HepG2 (cell line): ENCODE measurements at regions not wholly inside any gene's neighbourhood (a gene's known extent, or its start where the extent isn't known, plus 50 kb on each side); places are given as distances from the start of the nearest gene placed in this dataset.
A peak's percentile ranks its signal among the peaks of the same experiment; 100 is the strongest.

Experiments
- ATAC-seq: fragments of 200-7000 bp; cut with Tn5 transposase; 3 replicates; pipeline ENCODE4 v1.9.1; 2020; ENCODE audit warnings: mild to moderate bottlenecking, moderate library complexity
- BruUV-seq: library from RNA; stranded (reverse); fragments of 400-500 nt; replicated peaks from 2 replicates; lab custom pipeline; 2021; lab: Mats Ljungman, UMichigan
- CTCF ChIA-PET: fragments of 300-600 bp; formaldehyde crosslinking; extraction: SDS; loops from one replicate; lab custom pipeline; 2021; ENCODE audit warnings: low total read pairs, inconsistent platforms, low intra/inter-chr PET ratio; lab: Yijun Ruan, JAX
- POLR2A ChIA-PET: fragments of 350-600 bp; sonication (Branson Sonifier 250); formaldehyde crosslinking; loops from one replicate; lab custom pipeline; 2020; ENCODE audit warnings: antibody characterized with exemption, inconsistent platforms; lab: Yijun Ruan, JAX
- DNase-seq: peaks from one replicate; pipeline ENCODE4 v3.0.0-alpha.2; 2015; ENCODE audit warnings: low spot score
- FAIRE-seq: peaks from 3 replicates; lab custom pipeline; 2011; peaks lifted over from hg19 to GRCh38; lab: Jason Lieb, UNC
- H2AFZ ChIP-seq: one replicate; pipeline ENCODE4 v1.6.1; 2011; ENCODE audit warnings: low read length, inconsistent platforms
- H3K27ac ChIP-seq: fragments of 300-600 bp; 3 replicates; pipeline ENCODE4 v1.8.0; 2011; ENCODE audit warnings: mixed run types, mild to moderate bottlenecking, mixed read lengths, low read length, inconsistent platforms; ENCODE audit not compliant: insufficient read depth; ENCODE audit errors: extremely low read length
- H3K27me3 ChIP-seq, 2 experiments: fragments of 200-600 bp in 1 of 2; 2 replicates in 1 of 2; 3 replicates in 1 of 2; pipeline versions ENCODE4 v1.6.0 to v1.8.0; 2011; ENCODE audit warnings: low read length in 2 of 2, mild to moderate bottlenecking in 2 of 2, moderate library complexity in 2 of 2, inconsistent platforms in 1 of 2; ENCODE audit not compliant: insufficient read depth in 2 of 2, control insufficient read depth in 1 of 2
- H3K36me3 ChIP-seq, 2 experiments: fragments of 200-600 bp in 1 of 2; replicated peaks in 1 of 2; 2 replicates in 1 of 2; 3 replicates in 1 of 2; pipeline versions ENCODE4 v1.5.1 to v1.8.0; 2011; ENCODE audit warnings: low read length in 2 of 2, inconsistent platforms in 1 of 2; ENCODE audit not compliant: insufficient read depth in 2 of 2, control insufficient read depth in 1 of 2
- H3K4me1 ChIP-seq: 2 replicates; pipeline ENCODE4 v1.5.1; 2012; ENCODE audit warnings: low read length, inconsistent platforms; ENCODE audit not compliant: insufficient read depth
- H3K4me2 ChIP-seq: 2 replicates; pipeline ENCODE4 v1.6.0; 2011; ENCODE audit warnings: low read depth, low read length, inconsistent platforms
- H3K4me3 ChIP-seq, 3 experiments: fragments of 200-600 bp in 1 of 3; sonication (generic), shearing (Covaris generic) in 1 of 3; replicated peaks in 1 of 3; 2 replicates each; pipeline ENCODE4 v1.5.1; 2011 to 2016; ENCODE audit warnings: low read length in 3 of 3, inconsistent platforms in 2 of 3, low read depth in 2 of 3, mild to moderate bottlenecking in 2 of 3, control low read depth in 1 of 3, mixed read lengths in 1 of 3; ENCODE audit not compliant: insufficient read depth in 1 of 3
- H3K79me2 ChIP-seq: one replicate; pipeline ENCODE4 v1.6.1; 2011; ENCODE audit warnings: low read length, inconsistent platforms; ENCODE audit not compliant: insufficient read depth
- H3K9ac ChIP-seq: 2 replicates; pipeline ENCODE4 v1.6.0; 2011; ENCODE audit warnings: mild to moderate bottlenecking, low read depth, low read length, inconsistent platforms; ENCODE audit not compliant: insufficient read depth
- H3K9me3 ChIP-seq: 2 replicates; pipeline ENCODE4 v1.5.1; 2012; ENCODE audit warnings: mild to moderate bottlenecking, low read length
- H4K20me1 ChIP-seq: 2 replicates; pipeline ENCODE4 v1.6.0; 2011; ENCODE audit warnings: inconsistent platforms, mild to moderate bottlenecking, low read length, moderate library complexity; ENCODE audit not compliant: insufficient read depth
- AGO1 ChIP-seq: fragments of 200-400 bp; formaldehyde crosslinking; IDR thresholded peaks from 2 replicates; pipeline ENCODE4 v1.6.1; 2017; ENCODE audit warnings: mild to moderate bottlenecking, low read depth, low read length, moderate library complexity; ENCODE audit not compliant: poor library complexity, severe bottlenecking
- CSRNP1 ChIP-seq: sonication (generic); formaldehyde crosslinking; IDR thresholded peaks from 2 replicates; pipeline ENCODE4 v1.8.1; 2023; ENCODE audit warnings: mild to moderate bottlenecking, missing genetic modification reagents
- HMGXB4 ChIP-seq, 2 experiments: sonication (generic) in 1 of 2; formaldehyde crosslinking in 1 of 2; IDR thresholded peaks; 2 replicates each; pipeline versions ENCODE4 v1.4.0 to v1.6.1; 2018 to 2020; ENCODE audit warnings: missing genetic modification reagents in 2 of 2, borderline replicate concordance in 1 of 2, low read depth in 1 of 2, mild to moderate bottlenecking in 1 of 2, missing biosample characterization in 1 of 2
- TBX2 ChIP-seq: sonication (generic); formaldehyde crosslinking; IDR thresholded peaks from 2 replicates; pipeline ENCODE4 v1.5.0; 2020; ENCODE audit warnings: missing genetic modification reagents, mild to moderate bottlenecking, borderline replicate concordance
- ZNF362 ChIP-seq: sonication (generic); formaldehyde crosslinking; IDR thresholded peaks from 2 replicates; pipeline ENCODE4 v1.4.0; 2020; ENCODE audit warnings: missing genetic modification reagents, mild to moderate bottlenecking, borderline replicate concordance
- WGBS: methylation state at CpG from one replicate; pipeline ENCODE4 v1.1.6; 2017; ENCODE audit warnings: low lambda C conversion rate; 5-methylcytosine and 5-hydroxymethylcytosine counted together
- in situ Hi-C: cut with HindIII; loops from 2 replicates; pipeline ENCODE4 v1.10.0; 2017; ENCODE audit warnings: low pct_unique_long_range_greater_than_20kb; ENCODE audit not compliant: extremely low pct_ligation_motif_present
- intact Hi-C: fragments of 100-400 bp; cut with micrococcal nuclease; formaldehyde crosslinking; loops from one replicate; pipeline ENCODE4 v1.10.0; 2022; ENCODE audit not compliant: unreplicated experiment
- TF ChIP-seq, protein P1 (sequence below): IDR thresholded peaks from 2 replicates; pipeline ENCODE4 v1.6.1; 2016; ENCODE audit warnings: missing compliant biosample characterization, missing genetic modification reagents, borderline replicate concordance
- TF ChIP-seq, protein P2 (sequence below): sonication (generic); formaldehyde crosslinking; IDR thresholded peaks from 2 replicates; pipeline ENCODE4 v1.4.0; 2020; ENCODE audit warnings: missing genetic modification reagents

GRCh38 chr7:46147871-46148270 is 226.8 kb upstream of the IGFBP3 start:
- Histone ChIP-seq H3K36me3 (no peaks in the 10 kb centered on the region), H3K9ac (no peak overlapping the region), H3K4me3 (no peak overlapping the region), H3K79me2 (no peaks in the 10 kb centered on the region), H3K27ac (no peak overlapping the region), H3K9me3 (no peaks in the 10 kb centered on the region), H3K4me1 (peaks cover 51% of the 10 kb centered on the region), H3K27me3 (no peaks in the 10 kb centered on the region), H4K20me1 (no peaks in the 10 kb centered on the region), H3K4me2 (no peak overlapping the region), H2AFZ (no peak overlapping the region)
- ATAC-seq (no peak), FAIRE-seq (peak; percentile 42), DNase-seq (no peak)
- WGBS, result 44% methylated on average over 2 of the region's 2 CpGs
- intact Hi-C loops, result no loop called here
- in situ Hi-C loops, result no loop called here
- CTCF ChIA-PET, result no interaction called here
- TF ChIP-seq TBX2 (CRISPR knock-in tag), result no peak
- BruUV-seq, result no TSS peak
- POLR2A ChIA-PET, result no interaction called here

DNA sequence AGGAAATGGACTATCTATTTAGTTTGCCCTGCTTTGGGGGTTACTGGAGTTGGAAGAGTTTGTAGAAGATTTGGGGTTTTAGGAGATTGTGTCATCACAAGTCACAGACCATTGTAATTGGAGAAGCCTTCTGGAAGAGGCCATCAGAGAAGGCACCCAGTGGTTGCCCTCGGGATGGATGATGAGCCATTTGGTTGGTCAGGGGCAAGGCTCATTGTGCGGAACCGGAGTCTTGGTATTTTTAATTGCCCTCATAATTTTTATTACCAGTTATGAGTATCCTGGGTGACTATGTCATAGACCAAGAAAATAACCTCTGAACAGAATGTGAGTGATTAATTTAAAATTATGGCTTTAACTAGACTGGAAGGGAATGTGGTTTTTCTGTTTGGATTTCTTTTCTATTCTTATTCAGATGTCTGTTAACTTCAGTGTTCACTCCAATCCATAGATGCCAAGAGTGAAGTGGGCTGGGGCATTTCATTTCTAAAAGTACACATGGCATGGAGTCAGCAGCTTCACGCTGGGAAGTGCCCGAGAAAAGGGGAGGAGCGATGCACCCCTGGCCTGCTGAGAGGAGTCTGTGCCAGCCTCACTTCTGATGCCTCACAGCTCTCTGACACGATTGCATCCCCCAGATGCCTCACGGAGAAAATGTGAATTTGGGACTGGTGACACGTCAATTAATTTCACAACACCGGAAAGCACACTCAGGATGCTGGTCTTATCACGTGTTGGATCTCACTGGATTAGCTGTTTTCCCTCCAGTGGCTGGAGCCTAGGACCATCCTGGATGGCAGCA is 225.6 kb upstream of the IGFBP3 start:
- ATAC-seq, result no peak
- H3K4me2 ChIP-seq, result no peak overlapping the region
- H3K36me3 ChIP-seq, result no peaks in the 10 kb centered on the region
- H3K4me3 ChIP-seq, result no peak overlapping the region
- CTCF ChIA-PET, result no interaction called here
- no TSS peak for BruUV-seq
- no peaks in the 10 kb centered on the region for H3K9me3 ChIP-seq
- in situ Hi-C loops, result no loop called here
- 54% methylated on average over 11 of the region's 11 CpGs for WGBS
- DNase-seq, result no peak
- FAIRE-seq, result no peak
- H4K20me1 ChIP-seq, result no peaks in the 10 kb centered on the region
- intact Hi-C loops, result no loop called here
- H3K27me3 ChIP-seq, result no peaks in the 10 kb centered on the region
- no peaks in the 10 kb centered on the region for H3K79me2 ChIP-seq
- H3K9ac ChIP-seq, result no peak overlapping the region
- H2AFZ ChIP-seq, result no peak overlapping the region
- no peak overlapping the region for H3K27ac ChIP-seq
- H3K4me1 ChIP-seq, result peaks cover 39% of the 10 kb centered on the region
- POLR2A ChIA-PET, result no interaction called here
- no peak for TF ChIP-seq AGO1
- TF ChIP-seq, protein P1, sequence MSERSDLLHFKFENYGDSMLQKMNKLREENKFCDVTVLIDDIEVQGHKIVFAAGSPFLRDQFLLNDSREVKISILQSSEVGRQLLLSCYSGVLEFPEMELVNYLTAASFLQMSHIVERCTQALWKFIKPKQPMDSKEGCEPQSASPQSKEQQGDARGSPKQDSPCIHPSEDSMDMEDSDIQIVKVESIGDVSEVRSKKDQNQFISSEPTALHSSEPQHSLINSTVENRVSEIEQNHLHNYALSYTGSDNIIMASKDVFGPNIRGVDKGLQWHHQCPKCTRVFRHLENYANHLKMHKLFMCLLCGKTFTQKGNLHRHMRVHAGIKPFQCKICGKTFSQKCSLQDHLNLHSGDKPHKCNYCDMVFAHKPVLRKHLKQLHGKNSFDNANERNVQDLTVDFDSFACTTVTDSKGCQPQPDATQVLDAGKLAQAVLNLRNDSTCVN, result no peak
- TF ChIP-seq CSRNP1, result no peak
- TF ChIP-seq HMGXB4 (CRISPR knock-in tag; IDR thresholded peaks at IDR 0.05; ENCODE audit: borderline replicate concordance in 1 of 2, low read depth in 1 of 2), result no peak
- no peak for TF ChIP-seq ZNF362 (CRISPR knock-in tag)
- TF ChIP-seq, protein P2, sequence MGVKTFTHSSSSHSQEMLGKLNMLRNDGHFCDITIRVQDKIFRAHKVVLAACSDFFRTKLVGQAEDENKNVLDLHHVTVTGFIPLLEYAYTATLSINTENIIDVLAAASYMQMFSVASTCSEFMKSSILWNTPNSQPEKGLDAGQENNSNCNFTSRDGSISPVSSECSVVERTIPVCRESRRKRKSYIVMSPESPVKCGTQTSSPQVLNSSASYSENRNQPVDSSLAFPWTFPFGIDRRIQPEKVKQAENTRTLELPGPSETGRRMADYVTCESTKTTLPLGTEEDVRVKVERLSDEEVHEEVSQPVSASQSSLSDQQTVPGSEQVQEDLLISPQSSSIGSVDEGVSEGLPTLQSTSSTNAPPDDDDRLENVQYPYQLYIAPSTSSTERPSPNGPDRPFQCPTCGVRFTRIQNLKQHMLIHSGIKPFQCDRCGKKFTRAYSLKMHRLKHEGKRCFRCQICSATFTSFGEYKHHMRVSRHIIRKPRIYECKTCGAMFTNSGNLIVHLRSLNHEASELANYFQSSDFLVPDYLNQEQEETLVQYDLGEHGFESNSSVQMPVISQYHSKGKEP (CRISPR knock-in tag), result no peak
